NCI-H446 (cell line): ENCODE measurements at regions not wholly inside any gene's neighbourhood (a gene's known extent, or its start where the extent isn't known, plus 50 kb on each side); places are given as distances from the start of the nearest gene placed in this dataset.
"Not testable (repeated sequence)": the region's sequence is repeated elsewhere in the genome, so short reads cannot be mapped to it uniquely, and the experiment has no call there.

Source experiments
- DNase-seq, 2 experiments: peaks; one replicate each; lab custom pipeline; 2025; lab: John Stamatoyannopoulos, UW

- no peak for DNase-seq
Observed at GRCh38 chr3:171548917-171549316, 88.7 kb upstream of the TNIK start.

- no peak for DNase-seq
Observed at GRCh38 chr3:171543759-171544300, 83.6 kb upstream of the TNIK start.

- DNase-seq: no peak
Observed at GRCh38 chr3:171542976-171543375, 82.8 kb upstream of the TNIK start.

- no peak for DNase-seq
Observed at GRCh38 chr3:171541647-171542046, 81.4 kb upstream of the TNIK start.

GRCh38 chr3:171541181-171541580 lies 81.0 kb upstream of the TNIK start:
- no peak for DNase-seq

GRCh38 chr3:171535799-171536198 lies 75.6 kb upstream of the TNIK start:
- DNase-seq: no peak

- DNase-seq: no peak
Observed at GRCh38 chr3:171535133-171535532, 74.9 kb upstream of the TNIK start.

- peak; percentile 74 to 94 for DNase-seq
Observed at GRCh38 chr3:171533702-171534101, 73.5 kb upstream of the TNIK start.

- DNase-seq: no peak
Observed at GRCh38 chr3:171532294-171532693, 72.1 kb upstream of the TNIK start.

GRCh38 chr3:171531716-171532115 lies 71.5 kb upstream of the TNIK start:
- DNase-seq: no peak

GRCh38 chr3:171528102-171528501 lies 67.9 kb upstream of the TNIK start:
- DNase-seq: no peak

- DNase-seq: no peak
Observed at GRCh38 chr3:171526869-171527268, 66.7 kb upstream of the TNIK start.

- no peak for DNase-seq
Observed at GRCh38 chr3:171526146-171526545, 65.9 kb upstream of the TNIK start.

- no peak for DNase-seq
Observed at GRCh38 chr3:171525437-171525836, 65.2 kb upstream of the TNIK start.

- DNase-seq: no peak
Observed at GRCh38 chr3:171524921-171525310, 64.7 kb upstream of the TNIK start.

GRCh38 chr3:171522651-171523050 lies 62.4 kb upstream of the TNIK start:
- no peak for DNase-seq

- not testable (repeated sequence) for DNase-seq
Observed at GRCh38 chr3:171519423-171519822, 59.2 kb upstream of the TNIK start.

- DNase-seq: no peak
Observed at GRCh38 chr3:171516765-171517164, 56.6 kb upstream of the TNIK start.

GRCh38 chr3:171514466-171514865 lies 54.3 kb upstream of the TNIK start:
- DNase-seq: no peak

GRCh38 chr3:171511450-171511849 lies 51.2 kb upstream of the TNIK start:
- DNase-seq: no peak
